ENCODE measurements at regions not wholly inside any gene's neighbourhood (a gene's known extent, or its start where the extent isn't known, plus 50 kb on each side); places are given as distances from the start of the nearest gene placed in this dataset.

DNA sequence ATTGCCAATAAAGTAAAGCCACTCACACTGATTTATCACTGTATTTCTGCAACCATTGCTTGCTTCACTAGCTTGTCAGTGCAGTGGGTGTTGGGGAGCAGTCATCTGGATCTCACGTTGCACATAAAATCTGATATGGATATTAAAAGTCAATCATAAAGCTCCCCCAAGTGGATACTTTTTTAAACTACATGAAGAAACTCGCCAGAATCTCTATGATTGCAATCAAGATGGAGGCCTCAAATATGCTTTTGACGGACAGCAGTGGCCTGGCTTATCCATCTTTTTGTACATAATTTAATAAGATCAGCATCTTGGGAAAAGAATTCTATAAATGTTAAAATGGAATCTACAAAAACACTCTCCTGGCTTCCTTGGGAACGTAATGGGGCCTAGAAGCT, 137.7 kb downstream of the WT1 start (continued):
- TF ChIP-seq, protein P1, sequence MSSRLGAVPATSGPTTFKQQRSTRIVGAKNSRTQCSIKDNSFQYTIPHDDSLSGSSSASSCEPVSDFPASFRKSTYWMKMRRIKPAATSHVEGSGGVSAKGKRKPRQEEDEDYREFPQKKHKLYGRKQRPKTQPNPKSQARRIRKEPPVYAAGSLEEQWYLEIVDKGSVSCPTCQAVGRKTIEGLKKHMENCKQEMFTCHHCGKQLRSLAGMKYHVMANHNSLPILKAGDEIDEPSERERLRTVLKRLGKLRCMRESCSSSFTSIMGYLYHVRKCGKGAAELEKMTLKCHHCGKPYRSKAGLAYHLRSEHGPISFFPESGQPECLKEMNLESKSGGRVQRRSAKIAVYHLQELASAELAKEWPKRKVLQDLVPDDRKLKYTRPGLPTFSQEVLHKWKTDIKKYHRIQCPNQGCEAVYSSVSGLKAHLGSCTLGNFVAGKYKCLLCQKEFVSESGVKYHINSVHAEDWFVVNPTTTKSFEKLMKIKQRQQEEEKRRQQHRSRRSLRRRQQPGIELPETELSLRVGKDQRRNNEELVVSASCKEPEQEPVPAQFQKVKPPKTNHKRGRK (CRISPR knock-in tag; IDR thresholded peaks at IDR 0.05), result no peak
- TF ChIP-seq SALL2 (CRISPR knock-in tag; IDR thresholded peaks at IDR 0.05), result no peak
- TF ChIP-seq ZFP1 (CRISPR knock-in tag; IDR thresholded peaks at IDR 0.05), result no peak
- no peak for TF ChIP-seq ZNF256 (CRISPR knock-in tag; conservative IDR thresholded peaks at IDR 0.05)
- TF ChIP-seq ZNF224 (CRISPR knock-in tag; IDR thresholded peaks at IDR 0.05), result no peak
- no peak for TF ChIP-seq ZNF746 (CRISPR knock-in tag; IDR thresholded peaks at IDR 0.05)
- TF ChIP-seq ZNF10 (CRISPR knock-in tag; IDR thresholded peaks at IDR 0.05; ENCODE audit: borderline replicate concordance, low read depth), result no peak

DNA sequence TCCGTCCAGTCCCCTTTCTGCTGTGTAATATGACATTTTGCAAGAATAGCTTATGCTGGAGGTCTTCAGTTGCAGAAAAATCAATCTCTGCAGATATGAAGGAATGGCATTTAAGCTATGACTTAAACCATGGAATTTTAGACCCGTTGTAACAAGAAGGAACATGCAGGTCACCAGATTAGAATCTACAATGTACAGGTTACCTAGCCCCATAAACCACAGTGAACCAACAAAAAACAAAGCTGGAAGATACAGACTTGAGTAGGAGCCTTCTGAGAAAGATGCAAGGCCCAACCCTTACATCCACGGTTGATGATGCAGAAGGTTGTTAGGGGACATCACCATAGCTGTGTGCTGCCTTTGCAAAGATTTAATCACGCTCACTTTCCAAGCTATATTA, 132.5 kb downstream of the WT1 start:
- 19% methylated on average over 4 of the region's 4 CpGs for WGBS (ENCODE audit: low lambda C conversion rate)
- H3K4me2 ChIP-seq (ENCODE audit: low read depth, low read length), result no peak overlapping the region
- intact Hi-C loops (cut with micrococcal nuclease; ENCODE audit: unreplicated experiment) (no loop called here), in situ Hi-C loops (cut with HindIII; ENCODE audit: extremely low pct_ligation_motif_present, low pct_unique_long_range_greater_than_20kb) (no loop called here)
- no TSS peak for BruUV-seq (replicated peaks)
- H3K27me3 ChIP-seq (ENCODE audit: control insufficient read depth in 1 of 2, insufficient read depth in 2 of 2, low read length in 2 of 2), result 0 out of 5 replicates have a peak, but pooled peaks cover 0 to 2% of the 10 kb centered on the region in 2 experiments
- ATAC-seq, result no peak
- H3K4me1 ChIP-seq (ENCODE audit: insufficient read depth, low read length), result no peaks in the 10 kb centered on the region
- H3K79me2 ChIP-seq (ENCODE audit: insufficient read depth, low read length), result no peaks in the 10 kb centered on the region
- POLR2A ChIA-PET, result no interaction called here
- H3K27ac ChIP-seq (ENCODE audit: extremely low read length, insufficient read depth, low read length), result no peak overlapping the region
- no peaks in the 10 kb centered on the region for H3K9me3 ChIP-seq (ENCODE audit: low read length)
- H3K9ac ChIP-seq (ENCODE audit: insufficient read depth, low read depth, low read length), result no peak overlapping the region
- no peak overlapping the region for H3K4me3 ChIP-seq (replicated peaks in 1 of 3; ENCODE audit: insufficient read depth in 1 of 3, low read depth in 2 of 3, low read length in 3 of 3)
- no peak overlapping the region for H2AFZ ChIP-seq (ENCODE audit: low read length)
- CTCF ChIA-PET (ENCODE audit: low intra/inter-chr PET ratio, low total read pairs), result no interaction called here
- DNase-seq (ENCODE audit: low spot score), result no peak
- FAIRE-seq, result no peak
- no peaks in the 10 kb centered on the region for H3K36me3 ChIP-seq (replicated peaks in 1 of 2; ENCODE audit: control insufficient read depth in 1 of 2, insufficient read depth in 2 of 2, low read length in 2 of 2)
- TF ChIP-seq ZSCAN31 (CRISPR knock-in tag; IDR thresholded peaks at IDR 0.05; ENCODE audit: low read depth), result no peak
- no peaks in the 10 kb centered on the region for H4K20me1 ChIP-seq (ENCODE audit: insufficient read depth, low read length)
